H9 (cell line): ENCODE measurements at regions not wholly inside any gene's neighbourhood (a gene's known extent, or its start where the extent isn't known, plus 50 kb on each side); places are given as distances from the start of the nearest gene placed in this dataset.

ENCODE experiments used
- DNase-seq: peaks from one replicate; pipeline ENCODE4 v3.0.0-alpha.2; 2017
- H2AFZ ChIP-seq: one replicate; pipeline ENCODE4 v1.6.1; 2013; ENCODE audit warnings: mild to moderate bottlenecking, low read length, control low read depth, moderate library complexity
- H2AK5ac ChIP-seq: 2 replicates; pipeline ENCODE4 v1.6.1; 2013; ENCODE audit warnings: low read length, control low read depth, mixed read lengths; ENCODE audit not compliant: insufficient read length
- H2BK120ac ChIP-seq: one replicate; pipeline ENCODE4 v1.6.1; 2013; ENCODE audit warnings: low read depth, mild to moderate bottlenecking, low read length, control low read depth, inconsistent platforms; ENCODE audit not compliant: poor library complexity, severe bottlenecking
- H2BK12ac ChIP-seq: 2 replicates; pipeline ENCODE4 v1.6.1; 2013; ENCODE audit warnings: low read length, control low read depth, mixed read lengths, low read depth; ENCODE audit not compliant: insufficient read length
- H2BK15ac ChIP-seq: 2 replicates; pipeline ENCODE4 v1.6.1; 2013; ENCODE audit warnings: low read depth, low read length, control low read depth
- H2BK20ac ChIP-seq: one replicate; pipeline ENCODE4 v1.6.1; 2013; ENCODE audit warnings: low read depth, mild to moderate bottlenecking, low read length, control low read depth, inconsistent platforms; ENCODE audit not compliant: poor library complexity, severe bottlenecking
- H2BK5ac ChIP-seq: 2 replicates; pipeline ENCODE4 v1.6.1; 2013; ENCODE audit warnings: low read length, control low read depth, mixed read lengths; ENCODE audit not compliant: insufficient read length
- H3K14ac ChIP-seq: 2 replicates; pipeline ENCODE4 v1.6.1; 2013; ENCODE audit warnings: low read length, control low read depth; ENCODE audit not compliant: insufficient read depth
- H3K18ac ChIP-seq: 2 replicates; pipeline ENCODE4 v1.6.1; 2013; ENCODE audit warnings: low read depth, mild to moderate bottlenecking, mixed read lengths, low read length, control low read depth; ENCODE audit not compliant: insufficient read length
- H3K23ac ChIP-seq: 2 replicates; pipeline ENCODE4 v1.6.1; 2013; ENCODE audit warnings: low read length, control low read depth, mixed read lengths, low read depth; ENCODE audit not compliant: insufficient read length
- H3K23me2 ChIP-seq: 2 replicates; pipeline ENCODE4 v1.6.1; 2013; ENCODE audit warnings: low read depth, mild to moderate bottlenecking, mixed read lengths, low read length, control low read depth; ENCODE audit not compliant: insufficient read length, poor library complexity, severe bottlenecking
- H3K27ac ChIP-seq: 2 replicates; pipeline ENCODE4 v1.5.1; 2013; ENCODE audit warnings: low read length, control low read depth, mixed read lengths, low read depth; ENCODE audit not compliant: insufficient read length
- H3K27me3 ChIP-seq: 2 replicates; pipeline ENCODE4 v1.6.1; 2013; ENCODE audit warnings: low read length, control low read depth, inconsistent platforms; ENCODE audit not compliant: insufficient read depth
- H3K4ac ChIP-seq: 2 replicates; pipeline ENCODE4 v1.6.1; 2013; ENCODE audit warnings: low read depth, mild to moderate bottlenecking, control low read depth, inconsistent platforms, low read length, moderate library complexity
- H3K4me1 ChIP-seq: 2 replicates; pipeline ENCODE4 v1.6.1; 2013; ENCODE audit warnings: low read length, control low read depth, inconsistent platforms; ENCODE audit not compliant: insufficient read depth
- H3K4me2 ChIP-seq: 2 replicates; pipeline ENCODE4 v1.6.1; 2013; ENCODE audit warnings: low read length, control low read depth, mixed read lengths; ENCODE audit not compliant: insufficient read length, insufficient read depth
- H3K56ac ChIP-seq: 2 replicates; pipeline ENCODE4 v1.6.1; 2013; ENCODE audit warnings: low read depth, mild to moderate bottlenecking, mixed read lengths, low read length, control low read depth; ENCODE audit not compliant: insufficient read length
- H3K79me1 ChIP-seq: 2 replicates; pipeline ENCODE4 v1.6.1; 2013; ENCODE audit warnings: low read depth, mild to moderate bottlenecking, moderate library complexity, low read length, control low read depth, inconsistent platforms; ENCODE audit not compliant: insufficient read depth, poor library complexity, severe bottlenecking
- H3K79me2 ChIP-seq: 2 replicates; pipeline ENCODE4 v1.6.1; 2013; ENCODE audit warnings: low read length, control low read depth, inconsistent platforms; ENCODE audit not compliant: insufficient read depth
- H3K9ac ChIP-seq: 2 replicates; pipeline ENCODE4 v1.6.1; 2013; ENCODE audit warnings: low read length, control low read depth, mixed read lengths; ENCODE audit not compliant: insufficient read length; ENCODE audit errors: extremely low read depth
- H3K9me3 ChIP-seq: one replicate; pipeline ENCODE4 v1.6.1; 2013; ENCODE audit warnings: low read depth, low read length, inconsistent platforms; ENCODE audit not compliant: control insufficient read depth
- H3T11ph ChIP-seq: one replicate; pipeline ENCODE4 v1.6.1; 2013; ENCODE audit warnings: mild to moderate bottlenecking, low read length, control low read depth, inconsistent platforms
- H4K20me1 ChIP-seq: one replicate; pipeline ENCODE4 v1.6.1; 2013; ENCODE audit not compliant: control insufficient read depth, insufficient read length, insufficient read depth
- H4K5ac ChIP-seq: 2 replicates; pipeline ENCODE4 v1.6.1; 2013; ENCODE audit warnings: low read depth, mild to moderate bottlenecking, mixed read lengths, low read length, control low read depth; ENCODE audit not compliant: insufficient read length
- H4K8ac ChIP-seq: replicated peaks from 2 replicates; pipeline ENCODE4 v1.6.1; 2013; ENCODE audit warnings: low read length, control low read depth, mixed read lengths, low read depth; ENCODE audit not compliant: insufficient read length
- H4K91ac ChIP-seq: 2 replicates; pipeline ENCODE4 v1.6.1; 2013; ENCODE audit warnings: low read depth, mild to moderate bottlenecking, moderate library complexity, mixed read lengths, low read length, control low read depth; ENCODE audit not compliant: insufficient read length
- H3K27ac Mint-ChIP-seq, 3 experiments: 2 replicates in 2 of 3; 3 replicates in 1 of 3; pipeline ENCODE4 v1.8.0; 2020 to 2021; ENCODE audit warnings: mixed read lengths in 3 of 3, mild to moderate bottlenecking in 1 of 3, moderate library complexity in 1 of 3
- H3K27me3 Mint-ChIP-seq: 2 replicates; pipeline ENCODE4 v1.8.0; 2021; ENCODE audit warnings: low read depth, mild to moderate bottlenecking, moderate library complexity, mixed read lengths
- H3K36me3 Mint-ChIP-seq, 3 experiments: 2 replicates in 2 of 3; 3 replicates in 1 of 3; pipeline ENCODE4 v1.8.0; 2020 to 2021; ENCODE audit warnings: low read depth in 3 of 3, mixed read lengths in 3 of 3; ENCODE audit not compliant: insufficient read depth in 1 of 3
- H3K4me1 Mint-ChIP-seq, 2 experiments: 2 replicates each; pipeline ENCODE4 v1.8.0; 2020; ENCODE audit warnings: mixed read lengths in 2 of 2
- H3K4me3 Mint-ChIP-seq, 2 experiments: 2 replicates in 1 of 2; 3 replicates in 1 of 2; pipeline ENCODE4 v1.8.0; 2020 to 2021; ENCODE audit warnings: mild to moderate bottlenecking in 2 of 2, mixed read lengths in 2 of 2, moderate library complexity in 1 of 2
- H3K9me3 Mint-ChIP-seq, 2 experiments: 2 replicates in 1 of 2; 3 replicates in 1 of 2; pipeline ENCODE4 v1.8.0; 2020; ENCODE audit warnings: mild to moderate bottlenecking in 2 of 2, mixed read lengths in 2 of 2, moderate library complexity in 1 of 2
- WGBS: extraction: QIAGEN DNeasy Blood & Tissue Kit; methylation state at CpG from one replicate; pipeline ENCODE4 v1.1.7; 2013; ENCODE audit warnings: missing lambda C conversion rate, low lambda C conversion rate, mixed read lengths; ENCODE audit not compliant: insufficient read length; ENCODE audit errors: extremely low coverage; 5-methylcytosine and 5-hydroxymethylcytosine counted together
- TF ChIP-seq, protein P1 (sequence below): fragments of 200-600 bp; sonication (generic); conservative IDR thresholded peaks from 3 replicates; pipeline ENCODE4 v1.8.0; 2021; ENCODE audit warnings: antibody characterized with exemption, mild to moderate bottlenecking

DNA sequence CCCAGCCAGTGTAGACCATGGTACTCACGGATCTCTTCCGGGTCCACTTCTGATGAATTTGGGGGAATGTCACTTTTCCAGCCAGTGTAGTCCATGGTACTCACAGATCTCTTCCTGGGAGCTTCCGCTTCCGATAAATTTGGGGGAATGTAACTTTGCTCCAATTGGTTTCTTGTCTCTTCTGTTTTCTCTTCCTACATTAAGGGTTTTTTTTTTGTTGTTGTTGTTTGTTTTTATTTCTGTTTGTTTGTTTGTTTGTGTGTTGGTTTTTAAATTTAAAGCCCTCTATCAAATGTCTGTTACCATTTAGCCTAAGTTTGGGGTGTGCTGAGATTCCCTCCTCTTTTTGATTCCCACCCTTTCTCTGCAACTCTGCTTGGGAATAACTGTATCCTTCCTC, 475.8 kb upstream of the FZD8 start:
- WGBS: no CpG with 5 or more reads among the region's 4 CpGs
- Histone ChIP-seq H4K20me1 (no peaks in the 10 kb centered on the region), H2AK5ac (no peak overlapping the region), H3K4ac (no peak overlapping the region), H3K79me1 (no peaks in the 10 kb centered on the region), H3K79me2 (no peaks in the 10 kb centered on the region), H3K23ac (no peak overlapping the region), H2AFZ (no peak overlapping the region), H2BK15ac (no peak overlapping the region), H2BK20ac (no peak overlapping the region), H3T11ph (no peak overlapping the region), H4K91ac (no peak overlapping the region), H2BK12ac (no peak overlapping the region), H3K9me3 (no peaks in the 10 kb centered on the region), H3K4me2 (no peak overlapping the region), H3K27me3 (no peaks in the 10 kb centered on the region), H4K5ac (no peak overlapping the region), H3K4me1 (no peaks in the 10 kb centered on the region), H3K14ac (no peak overlapping the region), H3K23me2 (no peaks in the 10 kb centered on the region), H3K9ac (no peak overlapping the region), H2BK120ac (no peak overlapping the region), H2BK5ac (no peak overlapping the region), H4K8ac (no peak overlapping the region), H3K18ac (no peak overlapping the region), H3K27ac (no peak overlapping the region), H3K56ac (no peak overlapping the region)
- no peak for DNase-seq
- TF ChIP-seq, protein P1, sequence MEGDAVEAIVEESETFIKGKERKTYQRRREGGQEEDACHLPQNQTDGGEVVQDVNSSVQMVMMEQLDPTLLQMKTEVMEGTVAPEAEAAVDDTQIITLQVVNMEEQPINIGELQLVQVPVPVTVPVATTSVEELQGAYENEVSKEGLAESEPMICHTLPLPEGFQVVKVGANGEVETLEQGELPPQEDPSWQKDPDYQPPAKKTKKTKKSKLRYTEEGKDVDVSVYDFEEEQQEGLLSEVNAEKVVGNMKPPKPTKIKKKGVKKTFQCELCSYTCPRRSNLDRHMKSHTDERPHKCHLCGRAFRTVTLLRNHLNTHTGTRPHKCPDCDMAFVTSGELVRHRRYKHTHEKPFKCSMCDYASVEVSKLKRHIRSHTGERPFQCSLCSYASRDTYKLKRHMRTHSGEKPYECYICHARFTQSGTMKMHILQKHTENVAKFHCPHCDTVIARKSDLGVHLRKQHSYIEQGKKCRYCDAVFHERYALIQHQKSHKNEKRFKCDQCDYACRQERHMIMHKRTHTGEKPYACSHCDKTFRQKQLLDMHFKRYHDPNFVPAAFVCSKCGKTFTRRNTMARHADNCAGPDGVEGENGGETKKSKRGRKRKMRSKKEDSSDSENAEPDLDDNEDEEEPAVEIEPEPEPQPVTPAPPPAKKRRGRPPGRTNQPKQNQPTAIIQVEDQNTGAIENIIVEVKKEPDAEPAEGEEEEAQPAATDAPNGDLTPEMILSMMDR: no peak
- Mint-ChIP-seq H3K27me3 (no peaks in the 10 kb centered on the region), H3K9me3 (no peaks in the 10 kb centered on the region), H3K4me3 (no peak overlapping the region), H3K4me1 (peaks cover 0 to 11% of the 10 kb centered on the region in 2 experiments; a peak in 2 of 4 replicates), H3K27ac (no peak overlapping the region), H3K36me3 (no peaks in the 10 kb centered on the region)
